HG03097 (cell line): ENCODE measurements at regions not wholly inside any gene's neighbourhood (a gene's known extent, or its start where the extent isn't known, plus 50 kb on each side); places are given as distances from the start of the nearest gene placed in this dataset.

Experiments
- ATAC-seq: cut with Tn5 transposase; IDR thresholded peaks from one replicate; pipeline ENCODE4 v1.9.1; 2021; ENCODE audit not compliant: unreplicated experiment, low FRiP score

DNA sequence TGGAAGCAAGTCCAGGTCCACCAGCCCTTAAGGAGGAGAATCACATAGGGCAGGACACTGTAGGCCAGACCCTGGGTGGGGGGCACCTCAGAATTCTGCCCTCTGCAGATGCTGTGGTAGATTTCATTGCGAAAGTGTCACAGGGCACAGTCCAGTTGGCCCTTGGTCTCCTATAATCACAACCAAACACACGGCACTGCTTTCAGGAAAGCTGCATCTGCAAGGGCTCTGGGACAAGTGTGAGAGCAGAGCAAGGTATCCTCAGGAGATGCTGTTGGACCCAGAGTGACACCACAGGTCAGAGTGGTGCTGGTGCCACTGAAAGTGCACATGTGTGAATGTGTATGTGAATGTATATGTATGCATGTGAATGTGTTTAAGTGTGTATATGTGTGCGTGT is 88.6 kb upstream of the MBNL2 start:
- no peak for ATAC-seq

DNA sequence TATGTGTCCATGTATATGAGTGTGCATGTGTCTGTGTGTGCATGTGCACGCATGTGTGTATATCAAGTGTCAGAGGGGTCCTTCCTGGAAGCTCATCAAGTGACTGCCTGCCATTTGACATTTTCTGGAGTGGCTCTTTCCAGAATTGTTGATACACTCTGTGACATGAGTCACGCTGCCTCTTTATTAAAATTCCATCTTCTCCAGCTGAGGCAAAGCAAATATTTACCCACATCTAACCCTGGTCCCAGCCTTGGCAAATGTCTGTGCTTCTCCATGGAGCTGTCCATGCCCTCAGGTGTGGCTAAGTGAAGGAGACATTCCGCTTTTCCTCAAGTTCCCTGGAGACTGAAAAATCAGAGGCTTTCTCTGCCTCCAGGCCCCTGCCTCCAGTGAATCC is 88.2 kb upstream of the MBNL2 start:
- ATAC-seq = no peak

GRCh38 chr13:97134364-97135095 is 87.6 kb upstream of the MBNL2 start:
- ATAC-seq = no peak

DNA sequence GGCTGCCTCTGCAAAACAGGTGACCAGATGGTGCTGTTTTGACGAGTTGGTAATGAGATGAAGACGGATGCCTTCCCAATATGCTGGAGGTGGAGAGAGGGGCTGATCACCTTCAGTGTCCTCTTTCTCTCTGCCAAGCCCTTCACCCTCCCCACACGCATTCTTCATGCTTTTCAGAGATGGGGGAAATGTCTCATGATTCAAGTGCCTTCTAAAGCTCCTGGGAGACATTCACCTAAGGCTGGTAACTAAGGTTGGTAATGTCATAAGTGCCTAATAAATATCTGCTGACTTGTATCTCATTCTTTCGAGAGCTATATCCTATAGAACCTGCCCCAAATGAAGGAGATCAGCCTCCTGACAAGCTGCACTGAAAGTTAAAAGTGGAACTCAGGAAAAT is 86.2 kb upstream of the MBNL2 start:
- no peak for ATAC-seq

- no peak for ATAC-seq
Measured at GRCh38 chr13:97136418-97136817, 85.7 kb upstream of the MBNL2 start.

DNA sequence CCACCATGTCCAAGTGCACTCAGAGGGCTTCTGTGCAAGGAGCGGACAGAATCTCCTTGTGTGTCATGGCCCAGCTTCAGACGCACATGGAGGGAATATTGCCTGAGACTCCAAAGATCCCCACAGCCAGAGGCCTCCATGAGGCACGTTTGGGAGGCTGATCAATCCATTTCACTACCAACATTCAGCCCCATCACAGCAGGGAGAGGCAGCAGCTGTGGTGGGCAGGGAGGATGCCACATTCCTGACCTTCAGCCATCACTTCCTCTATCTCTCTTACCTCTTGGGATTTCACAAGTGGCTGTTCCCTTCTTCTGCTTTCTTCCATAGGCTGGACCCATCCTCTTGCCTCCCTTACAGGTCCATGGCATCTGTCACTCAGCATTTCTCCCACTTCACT is 82.4 kb upstream of the MBNL2 start:
- no peak for ATAC-seq

DNA sequence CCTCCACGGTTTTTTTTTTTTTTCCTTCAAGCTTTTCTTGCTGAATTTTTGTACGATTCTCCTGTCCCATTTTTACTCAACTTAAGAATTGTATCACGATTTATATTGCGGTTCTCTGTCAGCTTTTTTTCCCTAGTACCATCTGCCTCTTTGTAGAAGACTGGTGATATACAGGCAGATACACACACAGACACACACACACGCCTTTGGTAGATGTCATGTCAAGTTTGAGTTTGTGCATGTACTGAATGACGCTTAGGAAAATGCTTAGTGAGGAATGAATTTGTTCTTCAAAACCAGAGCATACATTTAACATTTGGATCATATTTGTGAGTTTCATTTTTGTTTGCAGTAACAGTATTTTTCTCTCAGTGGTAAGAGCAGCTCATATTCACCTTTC is 82.0 kb upstream of the MBNL2 start:
- ATAC-seq = no peak

DNA sequence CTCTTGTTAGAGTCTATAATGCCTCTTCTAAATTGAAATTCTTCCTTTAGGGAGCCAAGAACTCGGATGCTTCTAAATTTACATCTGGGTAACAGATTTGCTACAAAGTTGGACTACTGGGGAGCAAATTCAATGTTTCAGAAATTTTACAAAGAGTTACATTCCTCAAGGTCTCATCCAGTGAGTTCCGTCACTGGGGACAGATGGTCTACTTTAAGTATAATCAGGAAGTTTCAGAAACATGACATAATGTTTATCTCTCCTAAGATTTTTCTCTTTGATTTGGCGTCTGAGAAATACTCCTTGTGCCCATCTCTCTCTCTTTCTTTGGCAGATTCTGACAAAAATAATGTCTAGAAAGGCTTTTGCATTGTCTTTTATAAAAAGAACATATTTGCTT is 81.5 kb upstream of the MBNL2 start:
- ATAC-seq = no peak

DNA sequence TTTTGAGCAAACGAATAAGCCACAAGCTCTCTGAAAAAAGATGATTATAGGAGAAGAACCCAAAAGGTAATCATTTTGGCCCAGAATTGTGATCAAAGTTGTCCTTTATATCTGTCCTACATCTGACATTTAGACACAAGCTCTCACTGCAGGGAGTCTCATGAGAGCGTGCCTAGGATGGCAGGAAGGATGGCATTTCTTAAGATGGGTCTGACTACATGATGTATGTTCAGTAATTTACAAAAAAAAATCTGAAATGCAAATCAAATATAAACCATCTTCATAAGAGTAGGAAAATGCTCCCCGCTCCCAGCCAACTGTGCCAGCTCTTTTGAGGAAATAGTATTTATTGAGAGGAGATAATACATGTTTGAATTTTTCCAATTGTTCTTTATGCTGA is 81.0 kb upstream of the MBNL2 start:
- no peak for ATAC-seq

GRCh38 chr13:97141564-97142005 is 80.5 kb upstream of the MBNL2 start:
- no peak for ATAC-seq

GRCh38 chr13:97142452-97142851 is 79.7 kb upstream of the MBNL2 start:
- ATAC-seq = no peak

DNA sequence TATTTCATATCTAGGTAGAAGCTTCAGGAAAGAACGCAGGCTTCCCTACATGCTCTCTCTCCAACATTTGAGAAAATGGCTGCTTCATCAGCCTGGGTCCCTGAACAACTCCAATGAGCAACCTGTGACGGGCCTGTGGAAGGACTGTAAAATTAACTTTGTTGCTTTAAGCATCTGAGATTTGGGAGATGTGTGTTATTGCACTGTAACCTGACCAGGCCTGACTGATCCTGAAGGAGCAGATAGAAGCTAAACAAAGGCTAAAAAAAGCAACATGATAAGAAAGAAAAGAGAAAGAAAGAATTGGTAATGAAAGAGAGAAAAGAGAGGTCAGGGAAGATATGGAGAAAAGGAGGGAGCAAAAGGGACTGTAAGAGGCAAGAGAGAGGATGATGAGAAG is 77.1 kb upstream of the MBNL2 start:
- no peak for ATAC-seq

GRCh38 chr13:97148894-97149293 is 73.2 kb upstream of the MBNL2 start:
- ATAC-seq = no peak

GRCh38 chr13:97160421-97160820 is 61.7 kb upstream of the MBNL2 start:
- ATAC-seq = no peak

GRCh38 chr13:97161582-97162231 is 60.4 kb upstream of the MBNL2 start:
- no peak for ATAC-seq

DNA sequence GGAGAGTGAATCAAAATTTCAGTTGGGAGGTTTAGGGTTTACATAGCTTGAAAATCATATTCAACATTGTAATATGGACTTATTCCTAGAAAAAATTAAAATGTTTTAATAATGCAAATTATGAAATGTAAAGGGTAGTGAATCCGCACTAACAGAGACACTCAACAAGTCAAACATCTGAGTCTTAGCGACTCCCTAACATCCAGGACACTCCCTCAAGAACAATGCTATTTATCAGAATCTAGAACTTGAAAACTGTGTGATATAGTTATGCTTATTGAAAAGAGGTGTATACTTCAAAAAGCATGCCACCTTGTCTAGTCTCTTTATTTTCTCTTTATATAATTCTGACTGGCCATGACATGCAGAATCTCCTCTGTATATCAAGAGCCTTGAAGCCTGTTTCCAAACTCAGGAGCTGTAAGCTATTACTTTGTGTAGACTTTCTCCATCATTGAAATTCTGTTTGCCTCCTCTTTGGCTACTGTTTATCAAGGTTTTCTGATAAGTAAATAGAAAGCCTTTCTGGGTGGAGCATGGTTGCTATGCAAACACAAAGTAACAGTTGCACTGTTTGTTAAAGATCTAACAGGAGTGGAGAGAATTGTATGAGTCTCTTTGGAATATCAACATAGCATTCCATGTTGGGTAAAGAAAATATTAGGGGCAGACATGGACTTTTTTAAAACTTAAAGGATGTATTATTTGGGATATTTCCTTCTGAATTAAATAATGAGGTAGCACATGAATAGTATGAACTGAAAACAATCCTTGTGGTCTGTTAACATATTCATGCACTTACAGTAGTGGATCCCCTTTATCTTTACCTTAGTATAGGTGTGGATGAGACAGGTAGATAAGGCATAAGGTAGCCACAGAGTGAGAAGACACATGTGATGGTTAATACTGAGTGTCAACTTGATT is 56.4 kb upstream of the MBNL2 start:
- ATAC-seq = no peak

- ATAC-seq = no peak
Measured at GRCh38 chr13:97171136-97171535, 51.0 kb upstream of the MBNL2 start.
